PC-9 (cell line): ENCODE measurements at regions not wholly inside any gene's neighbourhood (a gene's known extent, or its start where the extent isn't known, plus 50 kb on each side); places are given as distances from the start of the nearest gene placed in this dataset.

Experiments used
- BruUV-seq: library from RNA; stranded (reverse); fragments of 400-500 nt; replicated peaks from 2 replicates; lab custom pipeline; 2021; lab: Mats Ljungman, UMichigan
- CTCF ChIA-PET: fragments of 300-600 bp; sonication (Branson Sonifier 250); formaldehyde crosslinking; loops from one replicate; lab custom pipeline; 2022; ENCODE audit warnings: antibody characterized with exemption; lab: Charles Lee
- POLR2A ChIA-PET: fragments of 300-600 bp; sonication (Branson Sonifier 250); formaldehyde crosslinking; loops from one replicate; lab custom pipeline; 2022; ENCODE audit warnings: antibody characterized with exemption; ENCODE audit not compliant: unreplicated experiment; lab: Charles Lee
- DNase-seq, 2 experiments: peaks; one replicate each; pipeline versions ENCODE4 v3.0.0 to v3.0.0-alpha.2; 2015 to 2022; ENCODE audit warnings: mixed read lengths in 1 of 2
- H2AFZ ChIP-seq: fragments of 200-600 bp; sonication (generic); 2 replicates; pipeline ENCODE4 v1.8.1; 2017; ENCODE audit warnings: antibody characterized with exemption
- H3F3A ChIP-seq: fragments of 200-600 bp; sonication (generic); 2 replicates; pipeline ENCODE4 v1.8.1; 2017; ENCODE audit warnings: antibody characterized with exemption, mild to moderate bottlenecking, low read depth; ENCODE audit not compliant: insufficient read depth
- H3K27ac ChIP-seq: fragments of 200-600 bp; sonication (generic); 2 replicates; pipeline ENCODE4 v1.6.1; 2016; ENCODE audit warnings: mixed run types
- H3K27me3 ChIP-seq: fragments of 200-600 bp; sonication (generic); 2 replicates; pipeline ENCODE4 v1.6.1; 2016; ENCODE audit warnings: low read depth, mixed run types; ENCODE audit not compliant: insufficient read depth
- H3K36me3 ChIP-seq: fragments of 200-600 bp; sonication (generic); 2 replicates; pipeline ENCODE4 v1.6.1; 2016; ENCODE audit warnings: low read depth, mixed run types
- H3K4me1 ChIP-seq: fragments of 200-600 bp; sonication (generic); replicated peaks from 2 replicates; pipeline ENCODE4 v1.6.1; 2016; ENCODE audit warnings: mixed run types; ENCODE audit not compliant: insufficient read depth
- H3K4me2 ChIP-seq: fragments of 200-600 bp; sonication (generic); 2 replicates; pipeline ENCODE4 v1.6.1; 2017; ENCODE audit warnings: mixed run types
- H3K4me3 ChIP-seq: fragments of 200-600 bp; sonication (generic); 2 replicates; pipeline ENCODE4 v1.6.1; 2016; ENCODE audit warnings: mixed run types
- H3K79me2 ChIP-seq: fragments of 200-600 bp; sonication (generic); 2 replicates; pipeline ENCODE4 v1.6.1; 2017; ENCODE audit warnings: low read depth, mixed run types
- H3K9me2 ChIP-seq: fragments of 200-600 bp; sonication (generic); 2 replicates; pipeline ENCODE4 v1.8.1; 2017; ENCODE audit warnings: mild to moderate bottlenecking; ENCODE audit not compliant: insufficient read depth
- H3K9me3 ChIP-seq: fragments of 200-600 bp; sonication (generic); 2 replicates; pipeline ENCODE4 v1.8.1; 2016; ENCODE audit warnings: low read depth; ENCODE audit not compliant: insufficient read depth
- H4K20me1 ChIP-seq: fragments of 200-600 bp; sonication (generic); 2 replicates; pipeline ENCODE4 v1.8.1; 2017; ENCODE audit not compliant: insufficient read depth
- CTCF ChIP-seq: fragments of 200-600 bp; sonication (generic); conservative IDR thresholded peaks from 2 replicates; pipeline ENCODE4 v1.6.1; 2017; ENCODE audit warnings: mixed run types, antibody characterized with exemption, mild to moderate bottlenecking, moderate library complexity
- EZH2 ChIP-seq: fragments of 200-600 bp; sonication (generic); IDR thresholded peaks from 2 replicates; pipeline ENCODE4 v1.8.0; 2017; ENCODE audit warnings: antibody characterized with exemption, low read depth
- intact Hi-C: fragments of 100-400 bp; cut with micrococcal nuclease; formaldehyde crosslinking; loops from one replicate; pipeline ENCODE4 v1.10.0; 2022; ENCODE audit not compliant: unreplicated experiment

- H3K27me3 ChIP-seq, result peaks cover 75% of the 10 kb centered on the region
- no peaks in the 10 kb centered on the region for H4K20me1 ChIP-seq
- BruUV-seq, result no TSS peak
- TF ChIP-seq EZH2 (no peak), CTCF (no peak)
- H3K79me2 ChIP-seq, result no peaks in the 10 kb centered on the region
- CTCF ChIA-PET, result no interaction called here
- no peaks in the 10 kb centered on the region for H3F3A ChIP-seq
- no peak overlapping the region for H3K4me2 ChIP-seq
- no peaks in the 10 kb centered on the region for H3K9me2 ChIP-seq
- POLR2A ChIA-PET, result no interaction called here
- no peak for DNase-seq
- H3K4me3 ChIP-seq, result no peak overlapping the region
- no peaks in the 10 kb centered on the region for H3K36me3 ChIP-seq
- intact Hi-C loops, result no loop called here
- no peak overlapping the region for H3K27ac ChIP-seq
- H3K4me1 ChIP-seq, result no peaks in the 10 kb centered on the region
- no peak overlapping the region for H2AFZ ChIP-seq
- H3K9me3 ChIP-seq, result no peaks in the 10 kb centered on the region
Measured at GRCh38 chr18:78647018-78647417, 332.6 kb upstream of the SALL3 start.

DNA sequence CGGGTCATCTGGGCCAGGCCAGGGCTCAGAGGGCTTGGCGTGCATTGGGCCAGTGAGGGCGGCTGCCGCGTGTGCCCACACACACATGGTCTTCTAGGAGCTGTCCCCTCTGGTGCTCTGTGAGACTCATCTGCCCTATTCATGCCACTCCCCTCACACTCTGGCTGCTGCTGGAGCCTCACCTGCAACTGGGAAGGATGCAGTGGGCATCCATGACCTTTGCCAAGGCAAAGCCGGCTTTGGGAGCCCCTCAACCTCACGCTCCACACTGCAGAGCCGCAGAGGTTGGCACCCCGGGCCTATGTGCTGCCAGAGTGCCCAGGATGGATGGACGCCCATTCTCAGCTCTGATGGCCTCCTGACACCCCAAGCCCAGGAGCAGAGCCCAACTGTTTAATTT lies 330.2 kb upstream of the SALL3 start:
- no peaks in the 10 kb centered on the region for H3K36me3 ChIP-seq

GRCh38 chr18:78650926-78651325 lies 328.7 kb upstream of the SALL3 start:
- intact Hi-C loops, result no loop called here
- Histone ChIP-seq H3F3A (no peaks in the 10 kb centered on the region), H3K9me3 (no peaks in the 10 kb centered on the region), H3K79me2 (no peaks in the 10 kb centered on the region), H3K4me2 (no peak overlapping the region), H3K27ac (no peak overlapping the region), H3K9me2 (no peaks in the 10 kb centered on the region), H2AFZ (no peak overlapping the region), H3K4me1 (no peaks in the 10 kb centered on the region), H3K36me3 (no peaks in the 10 kb centered on the region), H3K4me3 (no peak overlapping the region), H4K20me1 (no peaks in the 10 kb centered on the region), H3K27me3 (peaks cover 46% of the 10 kb centered on the region)
- ChIA-PET POLR2A (no interaction called here), CTCF (no interaction called here)
- DNase-seq, result no peak
- TF ChIP-seq CTCF, result no peak
- no peak for TF ChIP-seq EZH2
- BruUV-seq, result no TSS peak

More for the DNA sequence above, 330.2 kb upstream of the SALL3 start:
- no peaks in the 10 kb centered on the region for H3K4me1 ChIP-seq
- DNase-seq, result no peak
- no peak overlapping the region for H3K4me2 ChIP-seq
- BruUV-seq, result no TSS peak
- H4K20me1 ChIP-seq, result no peaks in the 10 kb centered on the region
- intact Hi-C loops, result no loop called here
- no peaks in the 10 kb centered on the region for H3F3A ChIP-seq
- ChIA-PET POLR2A (no interaction called here), CTCF (no interaction called here)
- H3K4me3 ChIP-seq, result no peak overlapping the region
- H3K79me2 ChIP-seq, result no peaks in the 10 kb centered on the region
- H3K27ac ChIP-seq, result no peak overlapping the region
- peaks cover 57% of the 10 kb centered on the region for H3K27me3 ChIP-seq
- H3K9me2 ChIP-seq, result no peaks in the 10 kb centered on the region
- TF ChIP-seq CTCF, result no peak
- TF ChIP-seq EZH2, result no peak
- H2AFZ ChIP-seq, result no peak overlapping the region
- H3K9me3 ChIP-seq, result no peaks in the 10 kb centered on the region
